H9 (cell line): ENCODE measurements at regions not wholly inside any gene's neighbourhood (a gene's known extent, or its start where the extent isn't known, plus 50 kb on each side); places are given as distances from the start of the nearest gene placed in this dataset.

ENCODE experiments used
- DNase-seq: peaks from one replicate; pipeline ENCODE4 v3.0.0-alpha.2; 2017
- H2AFZ ChIP-seq: one replicate; pipeline ENCODE4 v1.6.1; 2013; ENCODE audit warnings: mild to moderate bottlenecking, low read length, control low read depth, moderate library complexity
- H2AK5ac ChIP-seq: 2 replicates; pipeline ENCODE4 v1.6.1; 2013; ENCODE audit warnings: low read length, control low read depth, mixed read lengths; ENCODE audit not compliant: insufficient read length
- H2BK120ac ChIP-seq: one replicate; pipeline ENCODE4 v1.6.1; 2013; ENCODE audit warnings: low read depth, mild to moderate bottlenecking, low read length, control low read depth, inconsistent platforms; ENCODE audit not compliant: poor library complexity, severe bottlenecking
- H2BK12ac ChIP-seq: 2 replicates; pipeline ENCODE4 v1.6.1; 2013; ENCODE audit warnings: low read length, control low read depth, mixed read lengths, low read depth; ENCODE audit not compliant: insufficient read length
- H2BK15ac ChIP-seq: 2 replicates; pipeline ENCODE4 v1.6.1; 2013; ENCODE audit warnings: low read depth, low read length, control low read depth
- H2BK20ac ChIP-seq: one replicate; pipeline ENCODE4 v1.6.1; 2013; ENCODE audit warnings: low read depth, mild to moderate bottlenecking, low read length, control low read depth, inconsistent platforms; ENCODE audit not compliant: poor library complexity, severe bottlenecking
- H2BK5ac ChIP-seq: 2 replicates; pipeline ENCODE4 v1.6.1; 2013; ENCODE audit warnings: low read length, control low read depth, mixed read lengths; ENCODE audit not compliant: insufficient read length
- H3K14ac ChIP-seq: 2 replicates; pipeline ENCODE4 v1.6.1; 2013; ENCODE audit warnings: low read length, control low read depth; ENCODE audit not compliant: insufficient read depth
- H3K18ac ChIP-seq: 2 replicates; pipeline ENCODE4 v1.6.1; 2013; ENCODE audit warnings: low read depth, mild to moderate bottlenecking, mixed read lengths, low read length, control low read depth; ENCODE audit not compliant: insufficient read length
- H3K23ac ChIP-seq: 2 replicates; pipeline ENCODE4 v1.6.1; 2013; ENCODE audit warnings: low read length, control low read depth, mixed read lengths, low read depth; ENCODE audit not compliant: insufficient read length
- H3K23me2 ChIP-seq: 2 replicates; pipeline ENCODE4 v1.6.1; 2013; ENCODE audit warnings: low read depth, mild to moderate bottlenecking, mixed read lengths, low read length, control low read depth; ENCODE audit not compliant: insufficient read length, poor library complexity, severe bottlenecking
- H3K27ac ChIP-seq: 2 replicates; pipeline ENCODE4 v1.5.1; 2013; ENCODE audit warnings: low read length, control low read depth, mixed read lengths, low read depth; ENCODE audit not compliant: insufficient read length
- H3K27me3 ChIP-seq: 2 replicates; pipeline ENCODE4 v1.6.1; 2013; ENCODE audit warnings: low read length, control low read depth, inconsistent platforms; ENCODE audit not compliant: insufficient read depth
- H3K4ac ChIP-seq: 2 replicates; pipeline ENCODE4 v1.6.1; 2013; ENCODE audit warnings: low read depth, mild to moderate bottlenecking, control low read depth, inconsistent platforms, low read length, moderate library complexity
- H3K4me1 ChIP-seq: 2 replicates; pipeline ENCODE4 v1.6.1; 2013; ENCODE audit warnings: low read length, control low read depth, inconsistent platforms; ENCODE audit not compliant: insufficient read depth
- H3K4me2 ChIP-seq: 2 replicates; pipeline ENCODE4 v1.6.1; 2013; ENCODE audit warnings: low read length, control low read depth, mixed read lengths; ENCODE audit not compliant: insufficient read length, insufficient read depth
- H3K56ac ChIP-seq: 2 replicates; pipeline ENCODE4 v1.6.1; 2013; ENCODE audit warnings: low read depth, mild to moderate bottlenecking, mixed read lengths, low read length, control low read depth; ENCODE audit not compliant: insufficient read length
- H3K79me1 ChIP-seq: 2 replicates; pipeline ENCODE4 v1.6.1; 2013; ENCODE audit warnings: low read depth, mild to moderate bottlenecking, moderate library complexity, low read length, control low read depth, inconsistent platforms; ENCODE audit not compliant: insufficient read depth, poor library complexity, severe bottlenecking
- H3K79me2 ChIP-seq: 2 replicates; pipeline ENCODE4 v1.6.1; 2013; ENCODE audit warnings: low read length, control low read depth, inconsistent platforms; ENCODE audit not compliant: insufficient read depth
- H3K9ac ChIP-seq: 2 replicates; pipeline ENCODE4 v1.6.1; 2013; ENCODE audit warnings: low read length, control low read depth, mixed read lengths; ENCODE audit not compliant: insufficient read length; ENCODE audit errors: extremely low read depth
- H3K9me3 ChIP-seq: one replicate; pipeline ENCODE4 v1.6.1; 2013; ENCODE audit warnings: low read depth, low read length, inconsistent platforms; ENCODE audit not compliant: control insufficient read depth
- H3T11ph ChIP-seq: one replicate; pipeline ENCODE4 v1.6.1; 2013; ENCODE audit warnings: mild to moderate bottlenecking, low read length, control low read depth, inconsistent platforms
- H4K20me1 ChIP-seq: one replicate; pipeline ENCODE4 v1.6.1; 2013; ENCODE audit not compliant: control insufficient read depth, insufficient read length, insufficient read depth
- H4K5ac ChIP-seq: 2 replicates; pipeline ENCODE4 v1.6.1; 2013; ENCODE audit warnings: low read depth, mild to moderate bottlenecking, mixed read lengths, low read length, control low read depth; ENCODE audit not compliant: insufficient read length
- H4K8ac ChIP-seq: replicated peaks from 2 replicates; pipeline ENCODE4 v1.6.1; 2013; ENCODE audit warnings: low read length, control low read depth, mixed read lengths, low read depth; ENCODE audit not compliant: insufficient read length
- H4K91ac ChIP-seq: 2 replicates; pipeline ENCODE4 v1.6.1; 2013; ENCODE audit warnings: low read depth, mild to moderate bottlenecking, moderate library complexity, mixed read lengths, low read length, control low read depth; ENCODE audit not compliant: insufficient read length
- H3K27ac Mint-ChIP-seq, 3 experiments: 2 replicates in 2 of 3; 3 replicates in 1 of 3; pipeline ENCODE4 v1.8.0; 2020 to 2021; ENCODE audit warnings: mixed read lengths in 3 of 3, mild to moderate bottlenecking in 1 of 3, moderate library complexity in 1 of 3
- H3K27me3 Mint-ChIP-seq: 2 replicates; pipeline ENCODE4 v1.8.0; 2021; ENCODE audit warnings: low read depth, mild to moderate bottlenecking, moderate library complexity, mixed read lengths
- H3K36me3 Mint-ChIP-seq, 3 experiments: 2 replicates in 2 of 3; 3 replicates in 1 of 3; pipeline ENCODE4 v1.8.0; 2020 to 2021; ENCODE audit warnings: low read depth in 3 of 3, mixed read lengths in 3 of 3; ENCODE audit not compliant: insufficient read depth in 1 of 3
- H3K4me1 Mint-ChIP-seq, 2 experiments: 2 replicates each; pipeline ENCODE4 v1.8.0; 2020; ENCODE audit warnings: mixed read lengths in 2 of 2
- H3K4me3 Mint-ChIP-seq, 2 experiments: 2 replicates in 1 of 2; 3 replicates in 1 of 2; pipeline ENCODE4 v1.8.0; 2020 to 2021; ENCODE audit warnings: mild to moderate bottlenecking in 2 of 2, mixed read lengths in 2 of 2, moderate library complexity in 1 of 2
- H3K9me3 Mint-ChIP-seq, 2 experiments: 2 replicates in 1 of 2; 3 replicates in 1 of 2; pipeline ENCODE4 v1.8.0; 2020; ENCODE audit warnings: mild to moderate bottlenecking in 2 of 2, mixed read lengths in 2 of 2, moderate library complexity in 1 of 2
- CTCF ChIP-seq: fragments of 200-600 bp; sonication (generic); conservative IDR thresholded peaks from 3 replicates; pipeline ENCODE4 v1.8.0; 2021; ENCODE audit warnings: antibody characterized with exemption, mild to moderate bottlenecking
- WGBS: extraction: QIAGEN DNeasy Blood & Tissue Kit; methylation state at CpG from one replicate; pipeline ENCODE4 v1.1.7; 2013; ENCODE audit warnings: missing lambda C conversion rate, low lambda C conversion rate, mixed read lengths; ENCODE audit not compliant: insufficient read length; ENCODE audit errors: extremely low coverage; 5-methylcytosine and 5-hydroxymethylcytosine counted together

- no peak for DNase-seq
- H4K8ac ChIP-seq: no peak overlapping the region
- no peak overlapping the region for H3K27ac ChIP-seq
- no peak overlapping the region for H3K23ac ChIP-seq
- H3K9ac ChIP-seq: no peak overlapping the region
- no peak overlapping the region for H3K4ac ChIP-seq
- H4K5ac ChIP-seq: no peak overlapping the region
- no peak overlapping the region for H2BK120ac ChIP-seq
- H2BK15ac ChIP-seq: no peak overlapping the region
- Mint-ChIP-seq H3K36me3 (peaks cover 0 to 2% (median 0%) of the 10 kb centered on the region in 3 experiments; a peak in 2 of 7 replicates), H3K4me1 (peaks cover 19 to 30% of the 10 kb centered on the region in 2 experiments), H3K9me3 (no peaks in the 10 kb centered on the region), H3K27me3 (no peaks in the 10 kb centered on the region), H3K27ac (no peak overlapping the region), H3K4me3 (no peak overlapping the region)
- H4K20me1 ChIP-seq: no peaks in the 10 kb centered on the region
- H3T11ph ChIP-seq: no peak overlapping the region
- no peak overlapping the region for H4K91ac ChIP-seq
- no peak overlapping the region for H2AK5ac ChIP-seq
- H3K79me1 ChIP-seq: no peaks in the 10 kb centered on the region
- H3K27me3 ChIP-seq: no peaks in the 10 kb centered on the region
- no peaks in the 10 kb centered on the region for H3K23me2 ChIP-seq
- no peak overlapping the region for H3K4me2 ChIP-seq
- no peak overlapping the region for H2AFZ ChIP-seq
- no peaks in the 10 kb centered on the region for H3K9me3 ChIP-seq
- H2BK20ac ChIP-seq: no peak overlapping the region
- no peaks in the 10 kb centered on the region; the same call in 1 of the 2 replicates for H3K4me1 ChIP-seq
- H3K14ac ChIP-seq: no peak overlapping the region
- no peak overlapping the region for H2BK12ac ChIP-seq
- no CpG with 5 or more reads among the region's 2 CpGs for WGBS
- no peak overlapping the region for H3K56ac ChIP-seq
- no peaks in the 10 kb centered on the region for H3K79me2 ChIP-seq
- no peak for TF ChIP-seq CTCF
- H3K18ac ChIP-seq: no peak overlapping the region
- no peak overlapping the region for H2BK5ac ChIP-seq
These were observed 233.6 kb upstream of the SOX4 start for GRCh38 chr6:21359926-21360325.
